ENCODE measurements at regions not wholly inside any gene's neighbourhood (a gene's known extent, or its start where the extent isn't known, plus 50 kb on each side); places are given as distances from the start of the nearest gene placed in this dataset.
"Not testable (repeated sequence)": the region's sequence is repeated elsewhere in the genome, so short reads cannot be mapped to it uniquely, and the experiment has no call there.

DNA sequence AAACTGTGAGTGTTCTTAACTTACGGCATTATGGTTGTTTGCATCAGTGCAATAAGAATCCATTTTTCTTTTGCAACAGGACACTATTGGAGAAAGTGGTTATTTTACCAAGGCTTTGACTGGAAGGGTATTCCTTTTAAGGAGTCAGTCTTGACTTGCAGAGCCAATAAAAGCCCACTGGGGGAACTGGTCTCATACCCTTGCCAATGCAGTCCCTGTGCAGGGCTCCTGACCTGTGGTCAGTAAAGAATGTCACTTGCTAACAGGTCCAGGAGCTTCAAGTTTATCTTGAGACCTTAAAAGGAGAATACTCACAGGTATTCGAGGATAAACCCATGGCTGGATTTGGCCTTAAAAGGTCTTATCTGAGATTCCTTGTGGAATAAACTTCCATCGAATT lies 227.8 kb upstream of the GBE1 start:
- no peak overlapping the region for H3K27ac Mint-ChIP-seq
- H3K36me3 Mint-ChIP-seq, result no peaks in the 10 kb centered on the region
- no peaks in the 10 kb centered on the region for H3K4me1 Mint-ChIP-seq
- H3K27me3 Mint-ChIP-seq, result no peaks in the 10 kb centered on the region
- H3K9me3 Mint-ChIP-seq, result peaks cover 7% of the 10 kb centered on the region
- no peak for DNase-seq
- CTCF ChIA-PET, result no interaction called here
- H3K4me3 Mint-ChIP-seq, result no peak overlapping the region

DNA sequence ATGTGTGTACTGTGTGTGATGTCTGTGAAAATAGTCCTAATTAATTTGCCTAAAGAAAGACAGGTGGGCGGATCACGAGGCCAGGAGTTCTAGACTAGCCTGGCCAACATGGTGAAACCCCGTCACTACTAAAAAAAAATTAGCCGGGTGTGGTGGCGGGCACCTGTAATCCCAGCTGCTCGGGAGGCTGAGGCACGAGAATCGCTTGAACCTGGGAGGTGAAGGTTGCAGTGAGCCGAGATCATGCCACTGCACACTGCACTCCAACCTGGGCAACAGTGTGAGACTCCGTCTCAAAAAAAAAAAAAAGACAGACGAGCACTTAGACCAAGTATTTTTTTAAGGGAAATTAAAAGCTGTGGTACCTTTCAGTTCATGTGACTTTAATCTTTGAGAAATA lies 226.0 kb upstream of the GBE1 start:
- CTCF ChIA-PET, DNase-seq, H3K4me3 Mint-ChIP-seq, H3K9me3 Mint-ChIP-seq, H3K27me3 Mint-ChIP-seq, H3K27ac Mint-ChIP-seq, H3K4me1 Mint-ChIP-seq, H3K36me3 Mint-ChIP-seq: not testable (repeated sequence)

DNA sequence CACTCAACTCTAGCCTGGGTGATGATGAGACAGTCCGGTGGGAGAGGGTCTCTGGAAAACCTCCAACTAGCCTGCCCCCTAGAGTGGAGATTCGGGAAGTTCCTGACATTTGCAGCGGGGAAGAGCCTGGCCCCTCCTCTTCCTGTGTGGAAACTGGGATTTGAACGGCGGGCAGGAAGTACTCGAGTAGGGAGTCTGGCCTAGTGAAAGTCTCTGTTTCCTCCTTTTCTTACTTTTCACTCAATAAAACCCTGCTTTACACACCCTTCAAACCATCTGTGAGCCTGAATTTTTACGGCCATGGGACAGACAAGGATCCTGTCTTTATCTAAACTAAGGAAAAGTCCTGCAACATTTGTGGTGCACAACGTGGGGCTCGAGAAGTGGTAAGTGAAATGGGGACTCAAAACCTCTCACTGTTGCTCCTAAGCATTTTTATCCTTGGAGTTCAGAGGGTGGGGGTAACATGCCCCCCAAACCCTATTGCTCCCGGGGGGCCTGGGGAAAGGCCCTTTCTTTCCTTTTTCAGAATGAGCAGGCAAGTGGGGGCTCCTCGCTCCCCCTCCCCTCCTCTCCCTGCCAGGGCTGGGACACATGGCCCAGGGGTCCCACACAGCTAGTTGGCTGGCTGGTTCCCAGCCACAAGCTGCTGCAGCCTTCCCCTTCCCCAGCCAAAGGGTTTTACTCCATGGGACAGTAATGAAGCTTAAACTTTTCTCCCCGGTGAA lies 224.7 kb upstream of the GBE1 start:
- CTCF ChIA-PET, result no interaction called here
- Mint-ChIP-seq H3K27me3 (no peaks in the 10 kb centered on the region), H3K4me1 (no peaks in the 10 kb centered on the region), H3K4me3 (no peak overlapping the region), H3K27ac (no peak overlapping the region), H3K9me3 (peaks cover 7% of the 10 kb centered on the region), H3K36me3 (no peaks in the 10 kb centered on the region)
- DNase-seq, result no peak

- no peak overlapping the region for H3K4me3 Mint-ChIP-seq
- no peaks in the 10 kb centered on the region for H3K36me3 Mint-ChIP-seq
- DNase-seq, result no peak
- H3K27me3 Mint-ChIP-seq, result no peaks in the 10 kb centered on the region
- CTCF ChIA-PET, result no interaction called here
- peaks cover 7% of the 10 kb centered on the region for H3K9me3 Mint-ChIP-seq
- no peaks in the 10 kb centered on the region for H3K4me1 Mint-ChIP-seq
- H3K27ac Mint-ChIP-seq, result no peak overlapping the region
Measured at GRCh38 chr3:81983382-81983781, 221.9 kb upstream of the GBE1 start.

GRCh38 chr3:81980596-81981494 lies 219.4 kb upstream of the GBE1 start:
- CTCF ChIA-PET, result no interaction called here
- no peak overlapping the region for H3K4me3 Mint-ChIP-seq
- no peak for DNase-seq
- no peaks in the 10 kb centered on the region for H3K4me1 Mint-ChIP-seq
- no peak overlapping the region for H3K27ac Mint-ChIP-seq
- no peaks in the 10 kb centered on the region for H3K36me3 Mint-ChIP-seq
- no peaks in the 10 kb centered on the region for H3K27me3 Mint-ChIP-seq
- peaks cover 4% of the 10 kb centered on the region for H3K9me3 Mint-ChIP-seq

- H3K27ac Mint-ChIP-seq, result no peak overlapping the region
- DNase-seq, result no peak
- H3K4me3 Mint-ChIP-seq, result no peak overlapping the region
- no peaks in the 10 kb centered on the region for H3K27me3 Mint-ChIP-seq
- H3K36me3 Mint-ChIP-seq, result no peaks in the 10 kb centered on the region
- H3K4me1 Mint-ChIP-seq, result no peaks in the 10 kb centered on the region
- CTCF ChIA-PET, result no interaction called here
- no peaks in the 10 kb centered on the region for H3K9me3 Mint-ChIP-seq
Measured at GRCh38 chr3:81974751-81975150, 213.3 kb upstream of the GBE1 start.

- Mint-ChIP-seq H3K27me3 (no peaks in the 10 kb centered on the region), H3K4me3 (no peak overlapping the region), H3K27ac (no peak overlapping the region), H3K4me1 (no peaks in the 10 kb centered on the region), H3K36me3 (no peaks in the 10 kb centered on the region), H3K9me3 (no peaks in the 10 kb centered on the region)
- CTCF ChIA-PET, result no interaction called here
- no peak for DNase-seq
Measured at GRCh38 chr3:81968658-81969057, 207.2 kb upstream of the GBE1 start.

- no peaks in the 10 kb centered on the region for H3K4me1 Mint-ChIP-seq
- CTCF ChIA-PET, result no interaction called here
- no peaks in the 10 kb centered on the region for H3K27me3 Mint-ChIP-seq
- no peak overlapping the region for H3K27ac Mint-ChIP-seq
- no peaks in the 10 kb centered on the region for H3K9me3 Mint-ChIP-seq
- no peaks in the 10 kb centered on the region for H3K36me3 Mint-ChIP-seq
- no peak for DNase-seq
- H3K4me3 Mint-ChIP-seq, result no peak overlapping the region
Measured at GRCh38 chr3:81967393-81967792, 205.9 kb upstream of the GBE1 start.

DNA sequence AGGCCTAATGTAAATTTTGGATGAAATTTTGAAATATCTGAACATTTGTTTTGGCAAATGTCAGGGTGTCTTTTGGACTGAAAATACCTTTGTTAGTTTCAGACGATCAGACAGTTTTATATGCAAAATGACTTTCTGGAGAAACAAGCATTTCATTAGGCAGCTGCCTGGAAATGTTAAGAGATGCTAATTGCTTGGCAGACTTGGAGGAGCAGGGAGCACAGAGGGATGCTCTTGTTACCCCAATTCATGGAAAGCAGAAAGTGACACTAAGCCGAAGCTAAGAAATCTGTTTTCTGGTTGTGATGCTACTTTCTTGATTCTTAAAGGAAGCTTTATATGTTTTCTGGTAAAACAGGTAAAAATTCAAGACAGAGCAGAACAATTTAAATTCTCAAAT lies 204.3 kb upstream of the GBE1 start:
- CTCF ChIA-PET, result no interaction called here
- Mint-ChIP-seq H3K4me1 (no peaks in the 10 kb centered on the region), H3K9me3 (no peaks in the 10 kb centered on the region), H3K36me3 (no peaks in the 10 kb centered on the region), H3K27me3 (no peaks in the 10 kb centered on the region), H3K4me3 (no peak overlapping the region), H3K27ac (no peak overlapping the region)
- DNase-seq, result no peak

DNA sequence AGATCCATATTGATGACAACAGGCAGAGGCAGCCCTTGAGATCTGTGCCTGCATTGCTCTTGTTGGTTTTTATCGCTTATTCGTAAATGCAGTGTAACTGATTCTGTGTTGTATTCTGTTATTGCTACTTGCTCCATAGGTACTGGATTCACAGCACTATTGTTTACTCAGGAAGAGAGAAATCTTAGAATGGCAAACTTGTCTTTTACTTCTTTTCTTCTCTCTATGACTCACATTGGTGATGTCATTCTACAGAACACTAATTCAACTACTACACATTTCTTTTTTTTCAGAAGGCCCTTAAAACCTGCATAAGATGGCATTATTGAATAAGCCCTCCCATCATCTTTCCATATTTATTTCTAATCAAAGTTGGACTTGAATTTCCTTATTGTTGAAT lies 201.0 kb upstream of the GBE1 start:
- no peak for DNase-seq
- H3K4me3 Mint-ChIP-seq, result no peak overlapping the region
- H3K9me3 Mint-ChIP-seq, result no peaks in the 10 kb centered on the region
- H3K27ac Mint-ChIP-seq, result no peak overlapping the region
- CTCF ChIA-PET, result no interaction called here
- no peaks in the 10 kb centered on the region for H3K4me1 Mint-ChIP-seq
- H3K36me3 Mint-ChIP-seq, result no peaks in the 10 kb centered on the region
- no peaks in the 10 kb centered on the region for H3K27me3 Mint-ChIP-seq

DNA sequence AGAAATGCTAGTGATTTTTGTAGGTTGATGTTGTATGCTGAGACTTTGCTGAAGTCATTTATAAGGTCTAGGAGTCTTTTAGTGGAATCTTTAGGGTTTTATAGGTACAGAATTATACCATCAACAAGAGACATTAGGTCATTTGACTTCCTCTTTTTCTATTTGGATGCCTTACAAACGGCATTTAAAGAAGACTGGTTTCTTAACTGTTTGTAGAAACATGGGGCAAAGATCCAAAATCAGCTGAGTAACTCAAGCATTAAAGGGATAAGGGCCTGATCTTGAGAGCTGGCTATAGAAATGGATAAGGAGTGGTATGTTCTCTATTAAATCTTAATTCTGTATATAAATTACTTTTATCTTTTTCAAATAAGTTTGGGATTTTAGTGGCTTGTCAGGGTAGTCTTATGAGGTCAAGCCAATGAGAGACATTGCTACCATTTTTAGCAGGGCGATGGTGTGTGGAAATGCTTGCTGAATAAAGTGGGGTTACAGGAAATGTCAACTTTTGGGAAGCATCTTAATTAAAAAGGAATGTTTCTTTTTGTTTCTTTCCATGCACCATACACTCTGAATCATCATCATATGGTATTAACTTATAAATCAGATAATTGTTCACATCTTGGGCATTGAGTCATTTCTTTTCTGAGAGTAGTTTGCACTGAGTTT lies 197.7 kb upstream of the GBE1 start:
- Mint-ChIP-seq H3K27ac (no peak overlapping the region), H3K9me3 (no peaks in the 10 kb centered on the region), H3K4me1 (no peaks in the 10 kb centered on the region), H3K27me3 (no peaks in the 10 kb centered on the region), H3K36me3 (no peaks in the 10 kb centered on the region), H3K4me3 (no peak overlapping the region)
- DNase-seq, result no peak
- CTCF ChIA-PET, result no interaction called here

- H3K9me3 Mint-ChIP-seq, result no peaks in the 10 kb centered on the region
- no peaks in the 10 kb centered on the region for H3K27me3 Mint-ChIP-seq
- no peak overlapping the region for H3K27ac Mint-ChIP-seq
- CTCF ChIA-PET, result no interaction called here
- no peaks in the 10 kb centered on the region for H3K4me1 Mint-ChIP-seq
- no peak overlapping the region for H3K4me3 Mint-ChIP-seq
- no peak for DNase-seq
- no peaks in the 10 kb centered on the region for H3K36me3 Mint-ChIP-seq
Measured at GRCh38 chr3:81955878-81956277, 194.4 kb upstream of the GBE1 start.

DNA sequence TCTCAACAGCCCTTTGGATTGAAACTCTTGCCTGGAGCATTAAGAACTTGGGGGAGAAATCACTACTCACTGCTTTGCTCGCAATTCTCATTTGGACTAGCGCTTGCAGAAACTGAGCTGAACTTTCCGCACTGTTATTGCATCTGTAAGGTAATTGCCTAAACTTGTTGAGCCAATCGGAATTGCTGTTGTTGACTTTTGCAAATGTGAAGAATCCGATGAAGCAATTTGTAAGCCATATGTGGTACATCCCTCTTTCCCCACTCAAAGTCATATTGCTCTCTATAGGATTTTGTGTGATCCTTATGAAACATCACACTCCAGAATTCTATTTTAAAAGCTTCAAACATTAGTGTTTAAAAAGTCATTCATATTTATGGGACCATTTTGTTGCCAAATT lies 191.7 kb upstream of the GBE1 start:
- no peaks in the 10 kb centered on the region for H3K36me3 Mint-ChIP-seq
- no peak overlapping the region for H3K27ac Mint-ChIP-seq
- DNase-seq, result no peak
- no peaks in the 10 kb centered on the region for H3K4me1 Mint-ChIP-seq
- no peak overlapping the region for H3K4me3 Mint-ChIP-seq
- H3K9me3 Mint-ChIP-seq, result no peaks in the 10 kb centered on the region
- CTCF ChIA-PET, result interaction anchor here (0.6 kb wide), 1 partner anchor 37 kb away, joined by 3 read pairs; no protein-coding TSS in a partner anchor
- H3K27me3 Mint-ChIP-seq, result no peaks in the 10 kb centered on the region

- H3K4me1 Mint-ChIP-seq, result no peaks in the 10 kb centered on the region
- H3K4me3 Mint-ChIP-seq, result no peak overlapping the region
- no peaks in the 10 kb centered on the region for H3K27me3 Mint-ChIP-seq
- no peaks in the 10 kb centered on the region for H3K9me3 Mint-ChIP-seq
- H3K27ac Mint-ChIP-seq, result no peak overlapping the region
- DNase-seq, result no peak
- no peaks in the 10 kb centered on the region for H3K36me3 Mint-ChIP-seq
- CTCF ChIA-PET, result interaction anchor here (0.6 kb wide), 1 partner anchor 107 kb away, joined by 4 read pairs; no protein-coding TSS in a partner anchor
Measured at GRCh38 chr3:81952141-81952540, 190.7 kb upstream of the GBE1 start.

DNA sequence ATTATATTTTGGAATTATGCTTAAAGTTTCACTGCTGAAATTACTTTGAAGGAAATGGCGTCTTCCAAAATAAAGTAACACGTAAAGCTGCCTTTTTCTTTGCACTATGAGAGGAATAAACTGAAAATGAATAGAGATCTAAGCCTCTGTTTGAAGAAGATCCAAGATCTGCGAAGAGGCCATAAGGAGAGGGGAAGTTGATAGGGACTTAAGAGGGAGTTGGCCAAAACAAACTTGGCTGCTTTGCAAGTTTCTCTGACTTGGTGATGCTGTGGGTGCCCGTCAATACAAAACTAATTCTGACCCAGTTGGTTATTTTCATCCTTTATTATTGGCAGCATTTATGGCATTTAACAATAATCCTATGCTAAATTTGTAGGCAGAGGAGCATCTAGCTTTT lies 190.2 kb upstream of the GBE1 start:
- no peak for DNase-seq
- H3K9me3 Mint-ChIP-seq, result no peaks in the 10 kb centered on the region
- no peaks in the 10 kb centered on the region for H3K4me1 Mint-ChIP-seq
- no peaks in the 10 kb centered on the region for H3K36me3 Mint-ChIP-seq
- H3K4me3 Mint-ChIP-seq, result no peak overlapping the region
- no peaks in the 10 kb centered on the region for H3K27me3 Mint-ChIP-seq
- CTCF ChIA-PET, result interaction anchor here (0.6 kb wide), 1 partner anchor 107 kb away, joined by 4 read pairs; no protein-coding TSS in a partner anchor
- no peak overlapping the region for H3K27ac Mint-ChIP-seq

Data from activated naive CD4-positive, alpha-beta T cell treated with anti-CD3 and anti-CD28 coated beads, Interleukin-2, amount 10 ng/mL, durations not matched to agents 7 days and 5 days (primary cell).